OCI-LY7 (cell line): ENCODE measurements at regions not wholly inside any gene's neighbourhood (a gene's known extent, or its start where the extent isn't known, plus 50 kb on each side); places are given as distances from the start of the nearest gene placed in this dataset.

Source experiments
- CTCF ChIP-seq: fragments of 200-600 bp; sonication (generic); conservative IDR thresholded peaks from 2 replicates; pipeline ENCODE4 v1.5.1; 2014; ENCODE audit warnings: mild to moderate bottlenecking, antibody characterized with exemption, low read length, moderate library complexity, mixed read lengths
- EZH2phosphoT487 ChIP-seq: fragments of 200-600 bp; sonication (generic); IDR thresholded peaks from 2 replicates; pipeline ENCODE4 v1.6.1; 2018; ENCODE audit warnings: low read depth, borderline replicate concordance, mild to moderate bottlenecking, mixed run types, antibody characterized with exemption, low read length, moderate library complexity, mixed read lengths

GRCh38 chr6:40860443-40860842, 178.6 kb downstream of the UNC5CL start:
- TF ChIP-seq CTCF (no peak), EZH2phosphoT487 (no peak)
